ENCODE measurements at regions not wholly inside any gene's neighbourhood (a gene's known extent, or its start where the extent isn't known, plus 50 kb on each side); places are given as distances from the start of the nearest gene placed in this dataset.

DNA sequence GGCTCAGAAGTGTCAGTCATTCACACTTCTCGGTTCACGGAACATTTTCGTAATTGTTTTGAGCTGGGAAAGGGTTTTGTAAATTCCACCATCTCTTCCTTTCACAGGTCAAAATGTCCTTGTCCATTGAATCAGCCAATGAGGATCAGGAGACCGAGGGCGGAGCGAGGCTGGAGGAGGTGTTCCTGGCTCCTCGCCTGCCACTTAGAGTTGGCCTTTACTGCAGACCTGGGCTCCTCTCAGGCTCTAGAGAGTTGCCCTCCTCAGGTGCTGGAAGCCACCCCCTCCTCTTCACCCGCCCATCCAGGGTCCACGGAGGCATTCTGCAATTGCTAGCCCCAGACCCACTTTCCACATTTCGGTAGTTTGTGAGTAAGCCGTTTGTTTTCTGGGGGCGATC lies 370.4 kb downstream of the IRS2 start:
- H3K9me3 ChIP-seq (ENCODE audit: insufficient read depth, low read depth), result no peaks in the 10 kb centered on the region
- H2AFZ ChIP-seq, result no peak overlapping the region
- BruUV-seq (replicated peaks), result no TSS peak

DNA sequence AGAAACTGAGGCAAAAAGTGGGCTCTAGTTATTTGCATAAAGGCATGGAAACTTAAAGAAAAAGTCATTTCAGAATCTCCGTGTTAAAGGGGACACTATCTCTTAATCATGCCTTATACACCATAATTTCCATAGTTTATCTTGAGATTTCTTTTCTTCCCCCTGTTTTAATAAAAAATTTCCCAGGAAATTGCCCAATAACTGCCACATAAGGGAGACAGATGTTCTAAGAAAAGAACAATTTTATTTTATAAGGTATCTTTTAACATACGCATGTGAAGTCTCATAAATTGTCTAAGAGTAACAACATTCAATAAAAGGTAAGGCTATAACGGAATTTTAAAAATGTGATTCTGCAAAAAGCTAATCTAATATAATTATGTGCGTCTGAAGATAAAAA lies 371.3 kb downstream of the IRS2 start:
- intact Hi-C loops (cut with micrococcal nuclease; ENCODE audit: unreplicated experiment), result no loop called here
- Histone ChIP-seq H3K9me3 (ENCODE audit: insufficient read depth, low read depth) (no peaks in the 10 kb centered on the region), H2AFZ (no peak overlapping the region), H3K4me2 (no peak overlapping the region), H3K4me3 (no peak overlapping the region), H3K36me3 (ENCODE audit: low read depth) (no peaks in the 10 kb centered on the region), H4K20me1 (ENCODE audit: insufficient read depth) (no peaks in the 10 kb centered on the region), H3F3A (ENCODE audit: insufficient read depth, low read depth) (no peaks in the 10 kb centered on the region), H3K79me2 (ENCODE audit: low read depth) (no peaks in the 10 kb centered on the region), H3K27me3 (ENCODE audit: insufficient read depth, low read depth) (no peaks in the 10 kb centered on the region), H3K9me2 (ENCODE audit: insufficient read depth) (no peaks in the 10 kb centered on the region), H3K27ac (no peak overlapping the region), H3K4me1 (replicated peaks; ENCODE audit: insufficient read depth) (no peaks in the 10 kb centered on the region)
- no peak for TF ChIP-seq EZH2 (IDR thresholded peaks at IDR 0.05; ENCODE audit: low read depth)
- TF ChIP-seq, protein P1, sequence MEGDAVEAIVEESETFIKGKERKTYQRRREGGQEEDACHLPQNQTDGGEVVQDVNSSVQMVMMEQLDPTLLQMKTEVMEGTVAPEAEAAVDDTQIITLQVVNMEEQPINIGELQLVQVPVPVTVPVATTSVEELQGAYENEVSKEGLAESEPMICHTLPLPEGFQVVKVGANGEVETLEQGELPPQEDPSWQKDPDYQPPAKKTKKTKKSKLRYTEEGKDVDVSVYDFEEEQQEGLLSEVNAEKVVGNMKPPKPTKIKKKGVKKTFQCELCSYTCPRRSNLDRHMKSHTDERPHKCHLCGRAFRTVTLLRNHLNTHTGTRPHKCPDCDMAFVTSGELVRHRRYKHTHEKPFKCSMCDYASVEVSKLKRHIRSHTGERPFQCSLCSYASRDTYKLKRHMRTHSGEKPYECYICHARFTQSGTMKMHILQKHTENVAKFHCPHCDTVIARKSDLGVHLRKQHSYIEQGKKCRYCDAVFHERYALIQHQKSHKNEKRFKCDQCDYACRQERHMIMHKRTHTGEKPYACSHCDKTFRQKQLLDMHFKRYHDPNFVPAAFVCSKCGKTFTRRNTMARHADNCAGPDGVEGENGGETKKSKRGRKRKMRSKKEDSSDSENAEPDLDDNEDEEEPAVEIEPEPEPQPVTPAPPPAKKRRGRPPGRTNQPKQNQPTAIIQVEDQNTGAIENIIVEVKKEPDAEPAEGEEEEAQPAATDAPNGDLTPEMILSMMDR (conservative IDR thresholded peaks at IDR 0.05), result no peak
- no TSS peak for BruUV-seq (replicated peaks)
- ChIA-PET POLR2A (ENCODE audit: unreplicated experiment) (no interaction called here), CTCF (interaction anchor here (0.6 kb wide), 1 partner anchor 268 kb away, joined by 4 read pairs; no protein-coding TSS in a partner anchor)
- DNase-seq, result no peak

More for the DNA sequence above, 370.4 kb downstream of the IRS2 start:
- DNase-seq, result no peak
- Histone ChIP-seq H3K79me2 (ENCODE audit: low read depth) (no peaks in the 10 kb centered on the region), H3K36me3 (ENCODE audit: low read depth) (no peaks in the 10 kb centered on the region), H3K4me3 (no peak overlapping the region), H3K27ac (no peak overlapping the region), H3K9me2 (ENCODE audit: insufficient read depth) (no peaks in the 10 kb centered on the region), H3K4me1 (replicated peaks; ENCODE audit: insufficient read depth) (no peaks in the 10 kb centered on the region), H3F3A (ENCODE audit: insufficient read depth, low read depth) (no peaks in the 10 kb centered on the region), H4K20me1 (ENCODE audit: insufficient read depth) (no peaks in the 10 kb centered on the region), H3K4me2 (no peak overlapping the region), H3K27me3 (ENCODE audit: insufficient read depth, low read depth) (no peaks in the 10 kb centered on the region)
- intact Hi-C loops (cut with micrococcal nuclease; ENCODE audit: unreplicated experiment), result no loop called here
- no peak for TF ChIP-seq EZH2 (IDR thresholded peaks at IDR 0.05; ENCODE audit: low read depth)
- TF ChIP-seq, protein P1 (conservative IDR thresholded peaks at IDR 0.05), result no peak
- ChIA-PET CTCF (no interaction called here), POLR2A (ENCODE audit: unreplicated experiment) (no interaction called here)

DNA sequence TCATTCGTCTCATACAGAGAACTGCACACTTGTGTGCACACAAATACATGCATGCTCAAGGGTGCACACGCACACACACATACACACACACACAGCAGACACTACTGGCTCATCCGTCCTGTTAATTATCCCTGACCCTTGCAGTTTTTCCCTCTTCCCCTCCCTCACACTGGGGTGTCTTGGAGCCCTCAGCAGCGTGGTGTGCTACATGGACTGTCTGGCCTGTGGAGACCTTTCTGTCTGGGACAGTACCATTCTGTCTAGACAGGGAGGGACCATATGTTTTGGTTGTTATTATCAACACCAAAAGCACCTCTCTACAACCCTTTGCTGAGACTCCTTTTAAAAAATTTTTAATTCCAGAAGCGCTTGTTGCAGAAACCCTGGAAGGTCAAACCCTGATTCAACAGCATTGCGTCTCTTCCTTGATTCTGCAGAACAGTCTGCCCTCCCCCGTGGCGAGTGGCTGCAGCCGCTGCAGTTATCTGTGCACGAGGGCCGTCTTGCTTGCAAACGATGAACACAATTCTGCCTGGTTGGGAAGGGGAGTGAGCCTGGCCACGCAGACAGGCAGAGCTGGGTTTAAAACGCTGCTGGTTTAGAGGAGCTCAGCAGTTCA lies 374.0 kb downstream of the IRS2 start:
- Histone ChIP-seq H3K27ac (no peak overlapping the region), H2AFZ (no peak overlapping the region), H3F3A (ENCODE audit: insufficient read depth, low read depth) (no peaks in the 10 kb centered on the region), H3K4me3 (no peak overlapping the region), H3K36me3 (ENCODE audit: low read depth) (no peaks in the 10 kb centered on the region), H3K4me2 (no peak overlapping the region), H3K9me2 (ENCODE audit: insufficient read depth) (no peaks in the 10 kb centered on the region), H3K27me3 (ENCODE audit: insufficient read depth, low read depth) (no peaks in the 10 kb centered on the region), H3K79me2 (ENCODE audit: low read depth) (no peaks in the 10 kb centered on the region), H4K20me1 (ENCODE audit: insufficient read depth) (no peaks in the 10 kb centered on the region), H3K9me3 (ENCODE audit: insufficient read depth, low read depth) (no peaks in the 10 kb centered on the region), H3K4me1 (replicated peaks; ENCODE audit: insufficient read depth) (no peaks in the 10 kb centered on the region)
- POLR2A ChIA-PET (ENCODE audit: unreplicated experiment), result interaction anchor here (0.6 kb wide), 1 partner anchor 374 kb away, joined by 3 read pairs; no protein-coding TSS in a partner anchor
- no peak for DNase-seq
- BruUV-seq (replicated peaks), result no TSS peak
- TF ChIP-seq, protein P1 (conservative IDR thresholded peaks at IDR 0.05), result no peak
- TF ChIP-seq EZH2 (IDR thresholded peaks at IDR 0.05; ENCODE audit: low read depth), result no peak
- CTCF ChIA-PET, result no interaction called here
- intact Hi-C loops (cut with micrococcal nuclease; ENCODE audit: unreplicated experiment), result no loop called here
